HFFc6 (cell line): ENCODE measurements at regions not wholly inside any gene's neighbourhood (a gene's known extent, or its start where the extent isn't known, plus 50 kb on each side); places are given as distances from the start of the nearest gene placed in this dataset.

Experiments
- DNase-seq: peaks from one replicate; pipeline ENCODE4 v3.0.0-alpha.2; 2018
- H3K27ac Mint-ChIP-seq: 2 replicates; pipeline ENCODE4 v1.8.0; 2020; ENCODE audit warnings: mild to moderate bottlenecking, mixed read lengths
- H3K27me3 Mint-ChIP-seq: 2 replicates; pipeline ENCODE4 v1.8.0; 2021; ENCODE audit warnings: mild to moderate bottlenecking, moderate library complexity, mixed read lengths; ENCODE audit not compliant: insufficient read depth
- H3K36me3 Mint-ChIP-seq: 2 replicates; pipeline ENCODE4 v1.8.0; 2021; ENCODE audit warnings: low read depth, mixed read lengths
- H3K4me1 Mint-ChIP-seq: 2 replicates; pipeline ENCODE4 v1.8.0; 2020; ENCODE audit warnings: low read depth, mixed read lengths
- H3K4me3 Mint-ChIP-seq: 2 replicates; pipeline ENCODE4 v1.8.0; 2020; ENCODE audit warnings: mild to moderate bottlenecking, moderate library complexity, mixed read lengths
- H3K9me3 Mint-ChIP-seq: 2 replicates; pipeline ENCODE4 v1.8.0; 2020; ENCODE audit warnings: mild to moderate bottlenecking, mixed read lengths
- TF ChIP-seq, protein P1 (sequence below): fragments of 200-600 bp; sonication (generic); IDR thresholded peaks from 2 replicates; pipeline ENCODE4 v1.5.0; 2021; ENCODE audit warnings: antibody characterized with exemption, mild to moderate bottlenecking

GRCh38 chr13:54173996-54174395 lies 1145.4 kb downstream of the OLFM4 start:
- no peaks in the 10 kb centered on the region for H3K36me3 Mint-ChIP-seq
- no peaks in the 10 kb centered on the region for H3K27me3 Mint-ChIP-seq
- no peak overlapping the region for H3K27ac Mint-ChIP-seq
- no peak for DNase-seq
- peaks cover 12% of the 10 kb centered on the region for H3K9me3 Mint-ChIP-seq
- H3K4me1 Mint-ChIP-seq: no peaks in the 10 kb centered on the region
- no peak overlapping the region for H3K4me3 Mint-ChIP-seq
- TF ChIP-seq, protein P1, sequence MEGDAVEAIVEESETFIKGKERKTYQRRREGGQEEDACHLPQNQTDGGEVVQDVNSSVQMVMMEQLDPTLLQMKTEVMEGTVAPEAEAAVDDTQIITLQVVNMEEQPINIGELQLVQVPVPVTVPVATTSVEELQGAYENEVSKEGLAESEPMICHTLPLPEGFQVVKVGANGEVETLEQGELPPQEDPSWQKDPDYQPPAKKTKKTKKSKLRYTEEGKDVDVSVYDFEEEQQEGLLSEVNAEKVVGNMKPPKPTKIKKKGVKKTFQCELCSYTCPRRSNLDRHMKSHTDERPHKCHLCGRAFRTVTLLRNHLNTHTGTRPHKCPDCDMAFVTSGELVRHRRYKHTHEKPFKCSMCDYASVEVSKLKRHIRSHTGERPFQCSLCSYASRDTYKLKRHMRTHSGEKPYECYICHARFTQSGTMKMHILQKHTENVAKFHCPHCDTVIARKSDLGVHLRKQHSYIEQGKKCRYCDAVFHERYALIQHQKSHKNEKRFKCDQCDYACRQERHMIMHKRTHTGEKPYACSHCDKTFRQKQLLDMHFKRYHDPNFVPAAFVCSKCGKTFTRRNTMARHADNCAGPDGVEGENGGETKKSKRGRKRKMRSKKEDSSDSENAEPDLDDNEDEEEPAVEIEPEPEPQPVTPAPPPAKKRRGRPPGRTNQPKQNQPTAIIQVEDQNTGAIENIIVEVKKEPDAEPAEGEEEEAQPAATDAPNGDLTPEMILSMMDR: no peak

DNA sequence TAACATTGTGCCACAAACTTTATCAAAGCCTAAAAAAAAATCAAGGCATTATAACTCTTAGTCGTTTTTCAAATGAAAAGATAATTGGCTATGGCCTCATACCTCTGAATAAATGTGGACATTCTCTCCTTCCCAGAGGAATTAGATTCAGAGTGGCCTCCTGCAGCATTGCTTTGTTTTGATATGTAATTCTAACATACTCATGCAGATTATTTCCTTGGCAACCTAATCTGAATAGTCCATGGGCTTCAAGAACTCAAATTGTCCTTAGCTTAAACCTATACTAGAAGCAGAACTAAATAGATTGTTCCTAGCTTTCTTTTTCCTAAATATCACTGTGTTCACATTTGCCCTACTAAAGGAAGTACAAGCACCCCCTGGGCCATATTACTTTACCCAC lies 1146.9 kb downstream of the OLFM4 start:
- H3K36me3 Mint-ChIP-seq: no peaks in the 10 kb centered on the region; the same call in 1 of the 2 replicates
- no peak for DNase-seq

DNA sequence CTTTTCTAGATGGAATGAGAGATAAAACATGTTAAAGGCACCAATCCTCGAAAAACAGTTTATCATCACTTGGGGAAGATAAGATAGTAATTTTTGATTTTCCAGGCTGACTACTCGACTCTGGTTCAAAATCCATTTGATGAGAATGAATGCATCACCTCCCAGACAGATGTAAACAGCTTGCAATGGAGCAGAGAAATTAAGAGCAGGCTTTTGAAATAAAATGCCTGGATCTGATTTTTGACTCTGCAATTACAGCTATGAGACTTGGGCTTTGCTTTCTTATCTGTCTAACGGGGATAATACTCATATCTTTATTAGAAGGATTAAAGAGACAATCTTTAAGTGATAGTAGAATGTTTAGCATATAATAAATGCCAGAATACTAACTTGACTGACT lies 1148.9 kb downstream of the OLFM4 start:
- Mint-ChIP-seq H3K9me3 (peaks cover 30% of the 10 kb centered on the region), H3K27me3 (no peaks in the 10 kb centered on the region), H3K36me3 (no peaks in the 10 kb centered on the region; the same call in 1 of the 2 replicates), H3K27ac (no peak overlapping the region), H3K4me1 (no peaks in the 10 kb centered on the region), H3K4me3 (no peak overlapping the region)
- TF ChIP-seq, protein P1: no peak
- DNase-seq: no peak

More for the DNA sequence above, 1146.9 kb downstream of the OLFM4 start:
- H3K27me3 Mint-ChIP-seq: no peaks in the 10 kb centered on the region
- no peak overlapping the region for H3K27ac Mint-ChIP-seq
- H3K4me3 Mint-ChIP-seq: no peak overlapping the region
- H3K4me1 Mint-ChIP-seq: no peaks in the 10 kb centered on the region
- H3K9me3 Mint-ChIP-seq: peaks cover 21% of the 10 kb centered on the region
- TF ChIP-seq, protein P1: no peak

DNA sequence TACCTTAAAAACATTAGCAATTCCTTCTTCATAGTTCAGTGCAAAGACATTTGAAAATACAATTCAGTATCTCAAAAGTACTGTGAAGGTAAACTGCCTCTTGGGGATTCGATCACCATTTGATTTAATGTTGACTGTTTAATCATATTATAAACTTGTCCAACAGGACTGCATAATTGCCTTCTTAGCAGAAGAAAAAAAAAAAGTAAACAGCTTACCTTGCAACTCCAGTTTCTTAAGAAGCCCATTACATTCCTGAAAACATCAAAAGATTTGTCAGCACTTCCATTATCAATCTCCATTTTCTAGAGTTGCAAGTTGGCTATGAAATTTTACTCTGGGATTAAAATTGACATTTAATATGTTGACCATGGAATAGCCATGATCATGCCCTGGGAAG lies 1154.6 kb downstream of the OLFM4 start:
- H3K27me3 Mint-ChIP-seq: no peaks in the 10 kb centered on the region
- H3K27ac Mint-ChIP-seq: no peak overlapping the region

GRCh38 chr13:54183728-54184127 lies 1155.1 kb downstream of the OLFM4 start:
- Mint-ChIP-seq H3K27me3 (no peaks in the 10 kb centered on the region), H3K4me3 (no peak overlapping the region), H3K4me1 (no peaks in the 10 kb centered on the region), H3K27ac (no peak overlapping the region), H3K36me3 (no peaks in the 10 kb centered on the region; the same call in 1 of the 2 replicates), H3K9me3 (peaks cover 64% of the 10 kb centered on the region)
- TF ChIP-seq, protein P1: no peak
- DNase-seq: no peak

More for the DNA sequence above, 1154.6 kb downstream of the OLFM4 start:
- DNase-seq: no peak
- no peaks in the 10 kb centered on the region for H3K4me1 Mint-ChIP-seq
- H3K9me3 Mint-ChIP-seq: peaks cover 64% of the 10 kb centered on the region
- TF ChIP-seq, protein P1: no peak
- H3K36me3 Mint-ChIP-seq: no peaks in the 10 kb centered on the region; the same call in 1 of the 2 replicates
- H3K4me3 Mint-ChIP-seq: no peak overlapping the region

DNA sequence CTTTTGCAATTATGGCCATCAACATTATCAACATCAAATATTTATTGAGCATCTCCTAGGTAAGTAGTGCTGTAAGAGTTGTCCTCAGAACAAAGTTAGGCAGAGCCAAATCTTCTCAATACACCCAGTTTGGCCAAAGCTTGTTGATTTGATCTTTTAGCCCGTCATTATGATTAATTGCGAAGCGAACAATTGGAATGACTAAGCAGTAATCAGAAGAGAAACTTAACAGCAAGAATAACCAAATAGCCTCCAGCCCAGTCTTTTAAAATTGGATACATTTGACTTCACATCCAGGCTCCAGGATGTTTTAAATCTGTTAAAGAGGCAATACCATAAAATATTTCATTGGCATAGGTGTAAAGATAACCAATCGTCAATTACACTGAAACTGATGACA lies 1156.0 kb downstream of the OLFM4 start:
- Mint-ChIP-seq H3K36me3 (peaks cover 3% of the 10 kb centered on the region; the same call in 1 of the 2 replicates), H3K4me1 (no peaks in the 10 kb centered on the region), H3K27me3 (no peaks in the 10 kb centered on the region), H3K9me3 (peaks cover 65% of the 10 kb centered on the region), H3K4me3 (no peak overlapping the region), H3K27ac (no peak overlapping the region)
- TF ChIP-seq, protein P1: no peak
- DNase-seq: no peak
